Colon (tissue), 2 donors: ENCODE measurements at regions not wholly inside any gene's neighbourhood (a gene's known extent, or its start where the extent isn't known, plus 50 kb on each side); places are given as distances from the start of the nearest gene placed in this dataset.

Source experiments
- FAIRE-seq: peaks from 2 replicates; lab custom pipeline; 2012; peaks lifted over from hg19 to GRCh38; lab: Jason Lieb, UNC
- donor health status: control.
- donor health status: control.

DNA sequence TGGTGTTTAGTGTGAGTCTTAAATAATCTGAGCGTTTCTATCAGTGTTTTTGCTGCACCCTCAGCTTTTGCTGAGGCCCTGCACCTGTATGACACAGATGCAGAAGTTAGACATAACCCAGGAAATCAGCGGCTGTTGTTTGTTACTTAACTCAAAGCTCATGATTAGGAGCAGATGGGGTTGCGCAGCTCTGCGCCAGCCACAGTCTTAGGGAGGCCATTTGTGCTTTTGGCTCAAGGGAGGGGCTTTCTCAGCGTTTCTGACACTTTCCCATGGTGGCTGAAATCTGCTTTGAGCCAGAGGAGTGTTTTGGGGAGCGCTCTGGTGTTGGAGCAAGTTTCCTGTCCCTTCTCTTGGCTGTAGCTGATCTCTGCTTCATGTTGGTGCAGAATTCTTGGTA, 433.8 kb downstream of the NAF1 start:
- FAIRE-seq, result no peak

DNA sequence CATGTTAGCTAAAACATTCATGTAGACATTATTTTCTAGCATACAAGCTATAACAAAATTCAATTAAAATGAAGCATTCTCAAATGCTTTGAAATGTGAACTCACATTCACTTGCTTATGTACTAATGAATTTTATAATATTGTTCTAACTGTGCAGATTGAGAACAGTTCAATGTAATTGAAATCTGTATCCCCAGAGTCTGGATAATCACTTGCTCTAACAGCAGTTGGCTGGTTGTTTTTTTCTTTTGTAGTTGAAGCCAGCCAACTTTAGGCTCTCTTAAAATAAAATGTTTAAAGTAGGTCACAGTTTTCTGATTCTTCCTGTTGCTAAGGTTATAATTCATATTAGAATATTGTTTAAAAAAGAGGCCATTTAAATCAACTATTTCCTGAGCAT, 438.9 kb downstream of the NAF1 start:
- FAIRE-seq, result no peak

DNA sequence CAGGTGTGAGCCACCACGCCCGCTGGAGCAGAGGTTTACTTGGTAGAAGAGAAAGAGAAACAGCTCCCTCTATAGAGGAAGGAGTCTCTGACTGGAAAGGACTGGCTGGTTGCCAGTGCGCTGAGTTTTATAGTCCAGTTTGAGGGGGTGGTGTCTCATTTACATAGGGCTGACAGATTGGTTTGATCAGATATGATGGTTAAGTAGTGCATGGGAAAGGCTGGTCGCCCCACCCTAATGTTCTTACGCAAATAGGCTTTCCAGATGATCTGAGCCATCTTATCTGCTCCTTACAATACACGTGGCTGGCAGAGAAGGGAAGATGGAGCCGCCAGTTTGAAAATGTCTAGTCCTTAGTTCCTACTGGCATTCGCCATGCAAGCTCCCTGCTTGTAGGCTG, 439.5 kb downstream of the NAF1 start:
- FAIRE-seq, result no peak

DNA sequence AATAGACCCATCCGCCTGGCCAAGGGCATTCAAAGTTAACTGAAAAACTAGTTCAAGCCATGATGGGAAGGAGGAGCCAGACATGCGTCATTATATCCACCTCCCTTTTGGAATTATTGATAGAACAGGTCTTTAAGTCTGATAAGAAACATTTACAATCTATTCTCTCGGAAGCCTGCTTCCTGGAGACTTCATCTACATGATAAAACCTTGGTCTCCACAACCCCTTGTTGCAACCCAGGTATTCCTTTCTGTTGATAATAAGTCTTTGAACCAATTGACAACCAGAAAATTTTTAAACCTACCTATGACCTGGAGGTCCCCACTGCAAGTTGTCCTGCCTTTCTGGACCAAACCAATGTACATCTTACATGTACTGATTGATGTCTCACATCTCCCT, 451.3 kb downstream of the NAF1 start:
- FAIRE-seq, result no peak

- no peak for FAIRE-seq
These were observed 458.7 kb downstream of the NAF1 start for GRCh38 chr4:162707962-162708361.

- FAIRE-seq, result no peak
These were observed 460.1 kb downstream of the NAF1 start for GRCh38 chr4:162706632-162707031.

DNA sequence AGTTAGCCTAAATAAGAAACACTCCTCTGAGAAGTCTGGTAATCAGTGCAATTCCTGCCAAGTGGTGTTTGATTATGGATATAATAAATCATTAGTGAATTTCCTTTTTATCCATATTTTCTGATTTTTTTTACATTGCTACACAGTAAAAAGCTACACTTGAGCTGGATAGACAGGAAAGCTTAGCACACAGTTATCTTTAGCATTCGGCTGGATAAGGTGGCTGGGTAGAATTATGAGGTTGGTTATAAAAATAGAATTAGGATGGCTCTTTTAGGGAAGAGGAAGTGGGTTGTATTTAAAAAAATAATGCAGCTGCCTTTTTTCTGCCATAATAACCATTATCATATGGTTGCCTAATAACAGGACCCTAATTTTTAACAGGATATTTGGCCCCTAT, 460.6 kb downstream of the NAF1 start:
- no peak for FAIRE-seq

DNA sequence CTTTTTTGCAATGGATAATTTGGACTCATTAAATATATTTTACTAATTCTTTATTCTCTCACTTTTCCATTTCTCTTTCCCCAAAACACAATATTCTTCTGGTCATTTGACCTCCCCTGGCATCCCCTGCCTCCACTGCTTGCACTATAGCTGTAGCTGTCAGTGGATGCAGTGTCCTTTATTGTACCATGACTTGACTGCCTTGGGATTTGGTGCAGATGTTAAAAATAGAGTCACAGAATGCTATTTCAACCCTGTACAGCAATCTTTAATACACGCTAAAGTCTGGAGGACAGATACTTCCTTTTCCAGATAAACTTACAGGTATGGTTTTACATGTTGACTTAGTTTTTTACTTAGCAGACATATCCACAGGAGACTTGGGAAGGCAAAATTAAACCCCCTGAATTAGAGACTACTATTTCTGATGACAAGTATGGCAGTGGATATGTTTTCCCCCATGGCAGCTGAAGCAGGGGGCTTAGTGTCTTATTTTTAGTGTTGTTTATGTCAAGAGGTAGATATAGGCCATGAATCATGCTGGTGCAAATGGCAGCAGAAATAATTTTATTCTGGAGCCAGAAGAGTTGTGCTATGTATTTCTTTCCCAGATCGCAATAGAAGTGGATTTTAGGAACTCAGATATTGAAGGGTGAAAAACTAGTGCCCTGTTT, 461.4 kb downstream of the NAF1 start:
- no peak for FAIRE-seq

DNA sequence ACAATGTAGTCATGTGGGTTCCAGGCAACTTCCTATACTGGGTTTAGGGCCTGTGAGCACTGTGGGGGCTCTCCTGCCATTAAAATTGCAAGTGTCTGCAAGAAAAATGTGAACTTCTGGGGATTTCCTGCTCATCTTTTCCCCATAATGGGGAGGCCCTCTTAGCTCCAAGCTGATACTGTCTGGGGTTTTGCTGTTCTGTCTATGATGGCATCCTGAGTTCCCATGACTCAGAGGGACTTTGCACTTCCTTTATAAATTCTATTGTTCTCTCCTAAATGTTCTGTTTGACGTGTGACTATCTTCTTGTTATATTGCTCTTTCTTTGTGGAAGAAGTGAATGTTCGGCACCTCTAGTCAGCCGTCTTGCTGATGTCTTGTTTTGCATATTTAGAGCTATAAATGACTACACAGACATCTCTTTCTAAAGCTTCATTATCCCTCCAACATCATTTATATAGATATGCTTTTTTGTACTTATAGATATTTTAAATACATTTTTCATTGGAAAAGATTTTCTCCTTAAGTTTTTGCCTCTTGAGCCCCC, 465.8 kb downstream of the NAF1 start:
- FAIRE-seq, result no peak

DNA sequence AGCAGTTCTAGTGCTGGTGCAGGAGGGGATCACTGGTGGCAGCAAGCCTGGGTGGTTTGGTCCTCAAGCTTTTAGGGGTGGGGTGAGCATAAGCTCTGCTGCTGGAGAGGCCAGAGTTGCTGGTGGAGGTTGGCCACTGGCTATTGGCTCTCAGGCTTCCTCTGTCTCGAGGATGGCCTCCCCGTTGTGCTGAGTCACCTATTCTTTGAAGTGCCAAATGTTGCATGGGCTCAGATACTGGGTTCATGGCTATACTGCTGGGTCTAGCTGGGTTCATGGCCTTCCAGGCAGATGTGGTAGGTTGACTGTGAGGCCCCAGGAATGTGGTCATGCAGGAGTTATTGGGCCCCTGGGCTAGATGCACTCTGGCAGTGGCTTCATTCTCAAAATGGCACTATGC, 466.3 kb downstream of the NAF1 start:
- FAIRE-seq, result no peak

GRCh38 chr4:162699629-162700028, 467.1 kb downstream of the NAF1 start:
- no peak for FAIRE-seq

- FAIRE-seq, result no peak
These were observed 481.3 kb downstream of the NAF1 start for GRCh38 chr4:162685410-162685809.

DNA sequence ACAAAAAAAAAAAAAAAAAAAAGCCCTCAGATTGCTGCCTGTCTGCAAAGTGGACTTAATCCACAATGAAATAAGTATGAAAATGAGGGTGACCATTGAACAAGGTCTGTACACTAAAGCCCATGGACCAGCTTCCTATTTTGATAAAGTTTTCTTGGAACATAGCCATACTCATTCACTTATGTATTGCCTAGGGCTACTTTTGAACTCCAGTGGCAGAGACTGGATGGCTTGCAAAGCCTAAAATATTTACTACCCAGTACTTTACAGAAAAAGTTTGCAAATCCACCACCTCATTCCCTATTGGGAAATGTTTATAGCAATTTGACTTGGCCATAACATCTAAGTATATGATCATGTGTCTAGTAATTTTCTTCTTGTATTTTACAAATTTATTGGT, 481.7 kb downstream of the NAF1 start:
- no peak for FAIRE-seq

DNA sequence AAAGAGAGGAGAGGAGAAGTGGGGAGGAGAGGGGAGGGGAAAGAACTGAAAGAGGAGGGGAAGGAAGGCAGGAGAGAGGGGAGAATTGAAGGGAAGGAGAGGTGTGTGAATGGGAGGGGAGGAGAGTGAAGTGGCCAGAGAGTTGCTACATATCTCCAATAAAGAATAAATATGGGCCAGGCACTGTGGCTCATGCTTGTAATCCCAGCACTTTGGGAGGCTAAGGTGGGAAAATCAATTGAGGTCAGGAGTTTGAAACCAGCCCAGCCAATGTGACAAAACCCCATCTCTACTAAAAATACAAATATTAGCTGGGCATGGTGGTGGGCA, 482.4 kb downstream of the NAF1 start:
- no peak for FAIRE-seq

- FAIRE-seq, result peak; percentile 21
These were observed 482.9 kb downstream of the NAF1 start for GRCh38 chr4:162683659-162684370.

- FAIRE-seq, result no peak
These were observed 484.0 kb downstream of the NAF1 start for GRCh38 chr4:162682651-162683050.

- no peak for FAIRE-seq
These were observed 485.5 kb downstream of the NAF1 start for GRCh38 chr4:162681212-162681611.

DNA sequence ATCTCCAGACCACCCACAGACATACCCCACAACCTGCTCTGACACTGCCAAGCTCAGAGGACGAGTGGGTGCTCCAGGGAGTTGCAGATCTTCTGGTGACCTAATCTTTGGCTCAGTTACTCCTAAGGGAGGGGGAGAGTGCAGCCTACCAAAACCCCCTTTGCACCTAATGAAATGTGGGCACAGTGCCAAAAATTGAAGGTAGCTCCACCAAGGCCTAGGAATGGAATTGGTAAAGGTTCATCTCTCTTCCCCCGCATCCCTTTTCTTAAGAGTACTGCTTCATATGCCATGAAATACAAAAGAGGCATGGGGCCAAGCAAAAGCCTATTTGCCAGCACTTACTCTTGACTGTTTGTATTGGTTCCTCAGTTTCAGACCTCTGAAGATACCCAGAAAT, 491.0 kb downstream of the NAF1 start:
- FAIRE-seq, result no peak

DNA sequence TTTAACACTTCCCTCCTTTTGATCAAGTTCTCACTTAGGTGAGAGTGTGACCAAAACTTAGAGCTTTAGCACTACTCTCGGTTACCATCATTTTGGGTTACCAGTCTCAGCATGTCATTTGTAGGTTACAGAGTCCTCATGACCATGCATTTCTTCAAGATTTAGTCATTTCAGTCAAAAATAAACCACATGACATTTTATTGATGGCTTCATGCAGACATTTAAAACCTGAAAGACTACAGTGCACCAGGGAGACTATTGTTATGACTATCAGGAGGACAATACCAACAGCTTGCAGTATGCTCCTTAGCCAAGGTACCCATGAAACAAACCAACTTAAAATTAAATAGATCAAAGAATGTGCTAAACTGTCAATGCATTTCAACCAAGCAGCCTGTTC, 498.1 kb upstream of the FSTL5 start:
- no peak for FAIRE-seq

DNA sequence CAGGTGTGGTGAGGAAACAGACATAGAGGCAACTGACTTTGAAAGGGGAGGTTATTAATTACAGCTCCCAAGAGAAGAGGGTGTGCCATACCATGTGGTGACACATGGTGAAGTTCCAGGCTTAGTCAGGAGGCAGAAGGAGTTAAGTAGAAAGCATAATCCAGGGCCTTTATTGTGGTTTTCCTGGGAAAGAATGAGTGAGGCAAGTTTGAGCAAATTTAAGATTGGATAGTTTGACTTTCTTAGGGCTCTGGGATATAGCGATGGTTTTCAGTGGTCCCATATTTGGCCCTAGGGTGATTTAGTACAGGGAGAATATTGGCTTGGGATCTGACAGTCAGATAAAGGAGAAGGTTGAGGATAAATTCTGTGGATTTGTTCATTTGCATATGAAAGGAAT, 495.9 kb upstream of the FSTL5 start:
- no peak for FAIRE-seq

GRCh38 chr4:162657966-162658365, 494.2 kb upstream of the FSTL5 start:
- no peak for FAIRE-seq

GRCh38 chr4:162650166-162650565, 486.4 kb upstream of the FSTL5 start:
- no peak for FAIRE-seq

GRCh38 chr4:162645381-162645780, 481.6 kb upstream of the FSTL5 start:
- no peak for FAIRE-seq

DNA sequence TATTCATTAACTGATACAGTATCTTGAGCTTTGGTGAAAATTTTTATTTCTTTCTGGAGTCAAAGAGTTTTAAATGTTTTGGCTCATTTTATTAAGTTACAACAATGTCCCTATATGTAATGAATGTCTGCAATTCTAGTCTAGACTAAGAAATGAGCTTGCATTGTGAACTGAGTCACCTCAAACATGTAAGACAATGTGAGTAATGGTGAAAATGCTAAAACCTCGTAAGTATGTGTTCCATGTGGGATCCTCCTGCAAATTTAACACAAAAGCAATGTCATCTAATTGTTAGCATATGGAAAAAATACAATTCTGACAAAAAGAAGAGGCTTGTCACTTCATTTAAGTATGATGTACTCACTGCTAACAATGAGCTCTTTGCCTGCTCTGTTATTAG, 480.5 kb upstream of the FSTL5 start:
- FAIRE-seq, result no peak
